Fibroblast of the aortic adventitia (primary cell): ENCODE measurements at regions not wholly inside any gene's neighbourhood (a gene's known extent, or its start where the extent isn't known, plus 50 kb on each side); places are given as distances from the start of the nearest gene placed in this dataset.

Source experiments
- DNase-seq: peaks from one replicate; pipeline ENCODE4 v3.0.0-alpha.2; 2010; ENCODE audit warnings: low read depth
- H3K4me3 ChIP-seq: 2 replicates; pipeline ENCODE4 v1.5.1; 2011; ENCODE audit warnings: low read depth, mild to moderate bottlenecking, control low read depth, low read length, moderate library complexity
- CTCF ChIP-seq: IDR thresholded peaks from 2 replicates; pipeline ENCODE4 v1.5.1; 2011; ENCODE audit warnings: mild to moderate bottlenecking, low read length, control low read depth, inconsistent platforms; ENCODE audit not compliant: insufficient read depth

GRCh38 chr4:33448948-33449347 lies 2728.8 kb downstream of the PCDH7 start:
- TF ChIP-seq CTCF = no peak
- no peak for DNase-seq

GRCh38 chr4:33453436-33453835 lies 2733.3 kb downstream of the PCDH7 start:
- TF ChIP-seq CTCF = no peak
- no peak overlapping the region for H3K4me3 ChIP-seq
- no peak for DNase-seq

More at GRCh38 chr4:33448948-33449347, 2728.8 kb downstream of the PCDH7 start:
- no peak overlapping the region for H3K4me3 ChIP-seq

- DNase-seq = no peak
- H3K4me3 ChIP-seq = no peak overlapping the region
- no peak for TF ChIP-seq CTCF
These were observed 2733.7 kb downstream of the PCDH7 start for GRCh38 chr4:33453916-33454315.

GRCh38 chr4:33465565-33465964 lies 2745.4 kb downstream of the PCDH7 start:
- no peak overlapping the region for H3K4me3 ChIP-seq
- DNase-seq = no peak
- no peak for TF ChIP-seq CTCF

GRCh38 chr4:33467291-33467690 lies 2747.1 kb downstream of the PCDH7 start:
- DNase-seq = no peak
- no peak overlapping the region for H3K4me3 ChIP-seq
- no peak for TF ChIP-seq CTCF

GRCh38 chr4:33470805-33471204 lies 2750.6 kb downstream of the PCDH7 start:
- DNase-seq = no peak
- no peak for TF ChIP-seq CTCF
- H3K4me3 ChIP-seq = no peak overlapping the region

- DNase-seq = no peak
- H3K4me3 ChIP-seq = no peak overlapping the region
- no peak for TF ChIP-seq CTCF
These were observed 2757.5 kb downstream of the PCDH7 start for GRCh38 chr4:33477715-33478114.
